ENCODE measurements at regions not wholly inside any gene's neighbourhood (a gene's known extent, or its start where the extent isn't known, plus 50 kb on each side); places are given as distances from the start of the nearest gene placed in this dataset.

- POLR2A ChIA-PET: no interaction called here
- no peaks in the 10 kb centered on the region for H3K79me2 ChIP-seq (ENCODE audit: insufficient read depth, low read length)
- H3K9me3 ChIP-seq (ENCODE audit: control insufficient read depth in 1 of 2, insufficient read depth in 1 of 2, low read depth in 1 of 2, low read length in 2 of 2): no peaks in the 10 kb centered on the region
- no peak overlapping the region for H3K4me3 ChIP-seq (replicated peaks in 1 of 2; ENCODE audit: low read depth in 1 of 2, low read length in 2 of 2)
- H3K36me3 ChIP-seq (ENCODE audit: control insufficient read depth in 1 of 2, insufficient read depth in 2 of 2, low read length in 2 of 2): no peaks in the 10 kb centered on the region
- CTCF ChIA-PET: no interaction called here
- no peak overlapping the region for H2AFZ ChIP-seq (ENCODE audit: low read depth, low read length, poor library complexity, severe bottlenecking)
- RAD21 ChIA-PET (ENCODE audit: low non-redundant PET in 1 of 2, low total read pairs in 2 of 2, uncharacterized antibody in 2 of 2, unreplicated experiment in 2 of 2): no interaction called here
- no peaks in the 10 kb centered on the region for H4K20me1 ChIP-seq (ENCODE audit: insufficient read depth)
- H3K4me1 ChIP-seq (ENCODE audit: control insufficient read depth in 1 of 2, insufficient read depth in 2 of 2, low read length in 2 of 2): no peaks in the 10 kb centered on the region
- DNase-seq (ENCODE audit: low read depth, low spot score) (no peak), ATAC-seq (no peak)
- intact Hi-C loops (cut with micrococcal nuclease): no loop called here
- no peak overlapping the region for H3K27ac ChIP-seq (ENCODE audit: low read depth, low read length)
- no peaks in the 10 kb centered on the region for H3K27me3 ChIP-seq (ENCODE audit: insufficient read depth, low read length)
- BruUV-seq (replicated peaks): no TSS peak
- H3K9ac ChIP-seq (ENCODE audit: low read length): no peak overlapping the region
- H3K4me2 ChIP-seq (ENCODE audit: low read length): no peak overlapping the region
- TF ChIP-seq EZH2 (IDR thresholded peaks at IDR 0.05) (no peak), REST (IDR thresholded peaks at IDR 0.05; ENCODE audit: low read depth) (no peak), SP1 (IDR thresholded peaks at IDR 0.05; ENCODE audit: low read depth) (no peak), TCF7L2 (IDR thresholded peaks at IDR 0.05; ENCODE audit: borderline replicate concordance, extremely low read depth, insufficient read depth, insufficient read length) (no peak), ZNF274 (IDR thresholded peaks at IDR 0.05; ENCODE audit: low read depth, low read length) (no peak)
- TF ChIP-seq, protein P1, sequence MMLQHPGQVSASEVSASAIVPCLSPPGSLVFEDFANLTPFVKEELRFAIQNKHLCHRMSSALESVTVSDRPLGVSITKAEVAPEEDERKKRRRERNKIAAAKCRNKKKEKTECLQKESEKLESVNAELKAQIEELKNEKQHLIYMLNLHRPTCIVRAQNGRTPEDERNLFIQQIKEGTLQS (IDR thresholded peaks at IDR 0.05): no peak
- no peaks in the 10 kb centered on the region for H3K9me2 ChIP-seq (ENCODE audit: insufficient read depth)
These were observed 620.4 kb downstream of the SLC16A7 start for GRCh38 chr12:60216226-60216625.

DNA sequence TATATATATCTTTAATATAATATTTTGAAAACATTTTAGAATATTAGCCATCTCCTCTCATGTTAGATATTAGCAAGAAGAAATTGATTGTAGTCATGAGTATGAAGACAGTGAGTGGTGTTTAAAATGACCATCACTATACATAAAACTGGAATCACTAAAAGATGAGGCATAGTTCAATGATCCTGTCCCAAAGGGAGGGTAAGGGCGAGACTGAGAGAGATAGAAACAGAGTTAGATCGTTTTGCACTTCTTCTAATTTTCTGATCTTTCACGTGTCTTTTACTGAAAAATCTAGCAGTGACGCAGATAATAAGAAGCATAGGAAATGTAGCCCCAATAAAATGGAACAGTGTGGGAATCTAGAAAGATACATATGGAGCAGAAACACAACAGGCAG, 627.4 kb downstream of the SLC16A7 start:
- no peak overlapping the region for H3K4me3 ChIP-seq (replicated peaks in 1 of 2; ENCODE audit: low read depth in 1 of 2, low read length in 2 of 2)
- H3K9me2 ChIP-seq (ENCODE audit: insufficient read depth): no peaks in the 10 kb centered on the region
- no peak overlapping the region for H3K27ac ChIP-seq (ENCODE audit: low read depth, low read length)
- intact Hi-C loops (cut with micrococcal nuclease): no loop called here
- H3K36me3 ChIP-seq (ENCODE audit: control insufficient read depth in 1 of 2, insufficient read depth in 2 of 2, low read length in 2 of 2): no peaks in the 10 kb centered on the region
- no peak overlapping the region for H3K9ac ChIP-seq (ENCODE audit: low read length)
- H4K20me1 ChIP-seq (ENCODE audit: insufficient read depth): no peaks in the 10 kb centered on the region
- CTCF ChIA-PET: no interaction called here
- RAD21 ChIA-PET (ENCODE audit: low non-redundant PET in 1 of 2, low total read pairs in 2 of 2, uncharacterized antibody in 2 of 2, unreplicated experiment in 2 of 2): no interaction called here
- POLR2A ChIA-PET: no interaction called here
- no peaks in the 10 kb centered on the region for H3K79me2 ChIP-seq (ENCODE audit: insufficient read depth, low read length)
- H3K9me3 ChIP-seq (ENCODE audit: control insufficient read depth in 1 of 2, insufficient read depth in 1 of 2, low read depth in 1 of 2, low read length in 2 of 2): no peaks in the 10 kb centered on the region
- H3K4me2 ChIP-seq (ENCODE audit: low read length): no peak overlapping the region
- no peaks in the 10 kb centered on the region for H3K4me1 ChIP-seq (ENCODE audit: control insufficient read depth in 1 of 2, insufficient read depth in 2 of 2, low read length in 2 of 2)
- BruUV-seq (replicated peaks): no TSS peak
- no peak overlapping the region for H2AFZ ChIP-seq (ENCODE audit: low read depth, low read length, poor library complexity, severe bottlenecking)
- DNase-seq (ENCODE audit: low read depth, low spot score) (no peak), ATAC-seq (no peak)
- H3K27me3 ChIP-seq (ENCODE audit: insufficient read depth, low read length): no peaks in the 10 kb centered on the region
- TF ChIP-seq, protein P2, sequence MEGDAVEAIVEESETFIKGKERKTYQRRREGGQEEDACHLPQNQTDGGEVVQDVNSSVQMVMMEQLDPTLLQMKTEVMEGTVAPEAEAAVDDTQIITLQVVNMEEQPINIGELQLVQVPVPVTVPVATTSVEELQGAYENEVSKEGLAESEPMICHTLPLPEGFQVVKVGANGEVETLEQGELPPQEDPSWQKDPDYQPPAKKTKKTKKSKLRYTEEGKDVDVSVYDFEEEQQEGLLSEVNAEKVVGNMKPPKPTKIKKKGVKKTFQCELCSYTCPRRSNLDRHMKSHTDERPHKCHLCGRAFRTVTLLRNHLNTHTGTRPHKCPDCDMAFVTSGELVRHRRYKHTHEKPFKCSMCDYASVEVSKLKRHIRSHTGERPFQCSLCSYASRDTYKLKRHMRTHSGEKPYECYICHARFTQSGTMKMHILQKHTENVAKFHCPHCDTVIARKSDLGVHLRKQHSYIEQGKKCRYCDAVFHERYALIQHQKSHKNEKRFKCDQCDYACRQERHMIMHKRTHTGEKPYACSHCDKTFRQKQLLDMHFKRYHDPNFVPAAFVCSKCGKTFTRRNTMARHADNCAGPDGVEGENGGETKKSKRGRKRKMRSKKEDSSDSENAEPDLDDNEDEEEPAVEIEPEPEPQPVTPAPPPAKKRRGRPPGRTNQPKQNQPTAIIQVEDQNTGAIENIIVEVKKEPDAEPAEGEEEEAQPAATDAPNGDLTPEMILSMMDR (IDR thresholded peaks at IDR 0.05 in 2 of 3, conservative IDR thresholded peaks at IDR 0.05 in 1 of 3; ENCODE audit: borderline replicate concordance in 1 of 3, insufficient read depth in 1 of 3, low read depth in 2 of 3, low read length in 2 of 3): no peak
- TF ChIP-seq ZFX (IDR thresholded peaks at IDR 0.05) (no peak), ELF1 (IDR thresholded peaks at IDR 0.05; ENCODE audit: borderline replicate concordance, low read depth) (no peak), FOSL1 (IDR thresholded peaks at IDR 0.05; ENCODE audit: low read depth) (no peak), POLR2A (IDR thresholded peaks at IDR 0.05; ENCODE audit: borderline replicate concordance, extremely low read depth, insufficient read depth, insufficient read length) (no peak), SP1 (IDR thresholded peaks at IDR 0.05; ENCODE audit: low read depth) (no peak), SRF (IDR thresholded peaks at IDR 0.05; ENCODE audit: low read depth) (no peak)
- TF ChIP-seq, protein P3, sequence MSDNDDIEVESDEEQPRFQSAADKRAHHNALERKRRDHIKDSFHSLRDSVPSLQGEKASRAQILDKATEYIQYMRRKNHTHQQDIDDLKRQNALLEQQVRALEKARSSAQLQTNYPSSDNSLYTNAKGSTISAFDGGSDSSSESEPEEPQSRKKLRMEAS (IDR thresholded peaks at IDR 0.05): no peak
- TF ChIP-seq, protein P4, sequence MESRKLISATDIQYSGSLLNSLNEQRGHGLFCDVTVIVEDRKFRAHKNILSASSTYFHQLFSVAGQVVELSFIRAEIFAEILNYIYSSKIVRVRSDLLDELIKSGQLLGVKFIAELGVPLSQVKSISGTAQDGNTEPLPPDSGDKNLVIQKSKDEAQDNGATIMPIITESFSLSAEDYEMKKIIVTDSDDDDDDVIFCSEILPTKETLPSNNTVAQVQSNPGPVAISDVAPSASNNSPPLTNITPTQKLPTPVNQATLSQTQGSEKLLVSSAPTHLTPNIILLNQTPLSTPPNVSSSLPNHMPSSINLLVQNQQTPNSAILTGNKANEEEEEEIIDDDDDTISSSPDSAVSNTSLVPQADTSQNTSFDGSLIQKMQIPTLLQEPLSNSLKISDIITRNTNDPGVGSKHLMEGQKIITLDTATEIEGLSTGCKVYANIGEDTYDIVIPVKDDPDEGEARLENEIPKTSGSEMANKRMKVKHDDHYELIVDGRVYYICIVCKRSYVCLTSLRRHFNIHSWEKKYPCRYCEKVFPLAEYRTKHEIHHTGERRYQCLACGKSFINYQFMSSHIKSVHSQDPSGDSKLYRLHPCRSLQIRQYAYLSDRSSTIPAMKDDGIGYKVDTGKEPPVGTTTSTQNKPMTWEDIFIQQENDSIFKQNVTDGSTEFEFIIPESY (IDR thresholded peaks at IDR 0.05; ENCODE audit: extremely low read depth, insufficient replicate concordance, low read length): no peak
